Esophagus squamous epithelium (tissue), 4 donors: ENCODE measurements at regions not wholly inside any gene's neighbourhood (a gene's known extent, or its start where the extent isn't known, plus 50 kb on each side); places are given as distances from the start of the nearest gene placed in this dataset.

Source experiments
- POLR2A ChIP-seq, 4 donors: fragments of 450-650 bp; IDR thresholded peaks; one replicate each; pipeline ENCODE4 v1.6.1; 2017; ENCODE audit warnings: antibody characterized with exemption in 4 of 4, mild to moderate bottlenecking in 4 of 4, moderate library complexity in 3 of 4
- TF ChIP-seq, protein P1 (sequence below), 6 experiments: fragments of 450-650 bp in 4 of 6; fragments of 200-600 bp in 2 of 6; sonication (generic) in 2 of 6; IDR thresholded peaks; one replicate each; pipeline ENCODE4 v1.5.1; 2016 to 2019; ENCODE audit warnings: antibody characterized with exemption in 6 of 6, mild to moderate bottlenecking in 4 of 6, moderate library complexity in 4 of 6

DNA sequence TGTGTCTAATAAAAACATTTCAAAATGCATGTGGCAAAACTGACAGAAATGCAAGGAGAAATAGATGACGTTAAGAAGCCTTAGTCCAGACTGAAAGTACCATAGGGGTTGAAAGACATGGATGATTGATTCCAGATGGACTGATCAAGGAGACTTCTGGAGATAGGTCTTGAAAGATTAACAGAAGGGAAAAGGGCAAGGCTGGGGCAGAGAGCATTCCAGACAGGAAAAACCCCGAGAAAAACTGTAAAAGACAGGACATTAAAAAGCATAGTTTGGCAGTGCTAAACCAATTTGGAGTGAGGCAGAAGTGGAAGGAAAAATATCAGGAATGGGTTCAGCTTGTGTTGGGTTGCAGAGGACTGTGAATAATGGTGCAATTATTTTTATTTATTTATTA, 375.2 kb upstream of the SGO1 start:
- TF ChIP-seq, protein P1, sequence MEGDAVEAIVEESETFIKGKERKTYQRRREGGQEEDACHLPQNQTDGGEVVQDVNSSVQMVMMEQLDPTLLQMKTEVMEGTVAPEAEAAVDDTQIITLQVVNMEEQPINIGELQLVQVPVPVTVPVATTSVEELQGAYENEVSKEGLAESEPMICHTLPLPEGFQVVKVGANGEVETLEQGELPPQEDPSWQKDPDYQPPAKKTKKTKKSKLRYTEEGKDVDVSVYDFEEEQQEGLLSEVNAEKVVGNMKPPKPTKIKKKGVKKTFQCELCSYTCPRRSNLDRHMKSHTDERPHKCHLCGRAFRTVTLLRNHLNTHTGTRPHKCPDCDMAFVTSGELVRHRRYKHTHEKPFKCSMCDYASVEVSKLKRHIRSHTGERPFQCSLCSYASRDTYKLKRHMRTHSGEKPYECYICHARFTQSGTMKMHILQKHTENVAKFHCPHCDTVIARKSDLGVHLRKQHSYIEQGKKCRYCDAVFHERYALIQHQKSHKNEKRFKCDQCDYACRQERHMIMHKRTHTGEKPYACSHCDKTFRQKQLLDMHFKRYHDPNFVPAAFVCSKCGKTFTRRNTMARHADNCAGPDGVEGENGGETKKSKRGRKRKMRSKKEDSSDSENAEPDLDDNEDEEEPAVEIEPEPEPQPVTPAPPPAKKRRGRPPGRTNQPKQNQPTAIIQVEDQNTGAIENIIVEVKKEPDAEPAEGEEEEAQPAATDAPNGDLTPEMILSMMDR (IDR thresholded peaks at IDR 0.05) = no peak
- TF ChIP-seq POLR2A (IDR thresholded peaks at IDR 0.05) = no peak
